Adrenal gland (tissue), 9 donors: ENCODE measurements at regions not wholly inside any gene's neighbourhood (a gene's known extent, or its start where the extent isn't known, plus 50 kb on each side); places are given as distances from the start of the nearest gene placed in this dataset.

Experiments
- DNase-seq, 7 donors: peaks; one replicate each; pipeline ENCODE4 v3.0.0-alpha.2; 2019 to 2020
- H3K27ac ChIP-seq, 5 donors: fragments of 200-600 bp; sonication (generic) in 4 of 5; 1 replicate in 3 of 5; 2 replicates in 2 of 5; pipeline versions ENCODE4 v1.5.1 to v1.8.0; 2016 to 2020; ENCODE audit warnings: mild to moderate bottlenecking in 1 of 5
- H3K27me3 ChIP-seq: fragments of 200-600 bp; 2 replicates; pipeline ENCODE4 v1.8.0; 2021
- H3K36me3 ChIP-seq, 2 donors: fragments of 200-600 bp; replicated peaks in 1 of 2; 1 replicate in 1 of 2; 2 replicates in 1 of 2; pipeline versions ENCODE4 v1.5.1 to v1.8.0; 2018 to 2022
- H3K4me1 ChIP-seq, 2 donors: fragments of 200-600 bp; replicated peaks in 1 of 2; 1 replicate in 1 of 2; 2 replicates in 1 of 2; pipeline versions ENCODE4 v1.5.1 to v1.8.0; 2018 to 2021
- H3K4me3 ChIP-seq, 4 donors: fragments of 200-600 bp; sonication (generic) in 3 of 4; one replicate each; pipeline ENCODE4 v1.5.1; 2016 to 2018
- H3K9me3 ChIP-seq, 3 donors: fragments of 200-600 bp; sonication (generic) in 1 of 3; replicated peaks in 1 of 3; 1 replicate in 2 of 3; 2 replicates in 1 of 3; pipeline versions ENCODE4 v1.5.1 to v1.8.0; 2016 to 2021
- CTCF ChIP-seq, 6 experiments: fragments of 450-650 bp in 4 of 6; fragments of 200-600 bp in 2 of 6; sonication (generic) in 1 of 6; IDR thresholded peaks; 1 replicate in 5 of 6; 2 replicates in 1 of 6; pipeline versions ENCODE4 v1.5.1 to v1.8.0; 2016 to 2021; ENCODE audit warnings: antibody characterized with exemption in 6 of 6, mild to moderate bottlenecking in 2 of 6, moderate library complexity in 1 of 6
- POLR2A ChIP-seq, 2 donors: fragments of 450-650 bp; IDR thresholded peaks; one replicate each; pipeline ENCODE4 v1.6.1; 2017; ENCODE audit warnings: antibody characterized with exemption in 2 of 2, mild to moderate bottlenecking in 2 of 2, moderate library complexity in 1 of 2
- WGBS, 4 donors: extraction: QIAGEN DNeasy Blood & Tissue Kit in 2 of 4; methylation state at CpG; one replicate each; pipeline versions ENCODE4 v1.1.5 to v1.1.7; 2013 to 2017; 5-methylcytosine and 5-hydroxymethylcytosine counted together
- intact Hi-C, 2 donors: fragments of 100-400 bp; cut with DNase I; formaldehyde crosslinking; loops; one replicate each; pipeline versions ENCODE4 v1.14.1 to v1.15.0; 2022 to 2023
- donor health status: healthy with polysubstance abuse.
- donor health status: Bipolar disorder and iron deficiency.
- donor health status: DM: yes; HTN: yes; CAD: no.
- donor health status: DM: no; HTN: no; CAD: no.
- donor health status: DM: no; HTN: no; CAD: no.

DNA sequence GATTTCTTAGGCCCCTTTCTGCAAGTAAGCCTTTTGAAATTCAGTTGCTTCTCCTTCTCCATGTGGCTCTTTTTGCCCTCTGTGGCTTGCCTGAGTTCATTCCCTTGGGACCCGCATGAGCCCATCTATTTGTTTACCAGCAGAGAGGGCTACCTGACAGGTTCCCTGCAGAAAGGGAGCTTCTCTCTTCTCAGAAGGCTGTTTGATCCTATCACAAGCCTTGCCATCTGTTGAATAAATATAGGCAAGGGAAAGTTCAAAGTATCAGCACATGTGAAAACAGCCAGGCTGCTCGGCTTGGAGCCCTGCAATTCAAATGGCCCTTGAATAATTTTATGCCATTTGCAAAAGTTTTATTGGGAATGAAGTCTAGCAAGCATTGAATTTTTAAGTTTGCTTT is 720.2 kb upstream of the FZD8 start:
- DNase-seq: no peak
- intact Hi-C loops: no loop called here
- Histone ChIP-seq H3K4me1 (no peaks in the 10 kb centered on the region), H3K9me3 (no peaks in the 10 kb centered on the region), H3K27me3 (no peaks in the 10 kb centered on the region), H3K4me3 (no peak overlapping the region), H3K27ac (no peak overlapping the region), H3K36me3 (no peaks in the 10 kb centered on the region)
- TF ChIP-seq POLR2A (IDR thresholded peaks at IDR 0.05) (no peak), CTCF (IDR thresholded peaks at IDR 0.05) (no peak)
- 60 to 82% (median 79%) methylated on average over 2 of the region's 2 CpGs for WGBS, 4 donors

GRCh38 chr10:36358736-36359135 is 716.6 kb upstream of the FZD8 start:
- DNase-seq: no peak
- Histone ChIP-seq H3K36me3 (no peaks in the 10 kb centered on the region), H3K4me1 (no peaks in the 10 kb centered on the region), H3K27ac (no peak overlapping the region), H3K9me3 (no peaks in the 10 kb centered on the region), H3K4me3 (no peak overlapping the region), H3K27me3 (no peaks in the 10 kb centered on the region)
- WGBS, 4 donors: 53 to 83% (median 74%) methylated on average over 3 of the region's 3 CpGs
- intact Hi-C loops: no loop called here
- TF ChIP-seq POLR2A (IDR thresholded peaks at IDR 0.05) (no peak), CTCF (IDR thresholded peaks at IDR 0.05) (no peak)

GRCh38 chr10:36354633-36355032 is 712.5 kb upstream of the FZD8 start:
- Histone ChIP-seq H3K27ac (no peak overlapping the region), H3K4me1 (no peaks in the 10 kb centered on the region), H3K9me3 (no peaks in the 10 kb centered on the region), H3K36me3 (no peaks in the 10 kb centered on the region), H3K27me3 (no peaks in the 10 kb centered on the region), H3K4me3 (no peak overlapping the region)
- no peak for DNase-seq
- 73 to 92% (median 87%) methylated on average over 2 of the region's 2 CpGs for WGBS, 4 donors
- no peak for TF ChIP-seq CTCF (IDR thresholded peaks at IDR 0.05)
- no peak for TF ChIP-seq POLR2A (IDR thresholded peaks at IDR 0.05)
- intact Hi-C loops: no loop called here

DNA sequence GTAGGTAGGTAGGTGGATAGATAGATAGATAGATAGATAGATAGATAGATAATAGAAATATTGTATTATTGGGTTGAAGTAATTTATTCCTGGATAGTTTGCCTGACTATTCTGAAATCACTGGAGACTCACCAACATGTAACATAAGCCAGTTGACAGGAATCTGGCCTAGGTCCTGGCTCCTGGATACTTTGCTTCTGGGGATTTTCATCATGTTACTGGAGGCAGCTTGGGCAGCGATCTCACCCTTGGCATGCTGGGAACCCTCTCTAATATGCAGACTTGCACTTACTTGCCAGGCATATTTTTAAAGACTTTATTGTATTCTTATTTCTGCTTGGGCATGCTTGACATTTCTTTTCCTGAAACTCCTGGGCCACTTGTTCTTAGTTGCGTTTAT is 709.1 kb upstream of the FZD8 start:
- Histone ChIP-seq H3K4me1 (no peaks in the 10 kb centered on the region), H3K4me3 (no peak overlapping the region), H3K27me3 (no peaks in the 10 kb centered on the region), H3K9me3 (no peaks in the 10 kb centered on the region), H3K27ac (no peak overlapping the region), H3K36me3 (no peaks in the 10 kb centered on the region)
- no peak for DNase-seq
- TF ChIP-seq CTCF (IDR thresholded peaks at IDR 0.05) (no peak), POLR2A (IDR thresholded peaks at IDR 0.05) (no peak)
- intact Hi-C loops: no loop called here
- 84 to 94% (median 89%) methylated on average over 2 of the region's 2 CpGs for WGBS, 4 donors
